Lower lobe of right lung (tissue), 2 donors: ENCODE measurements at regions not wholly inside any gene's neighbourhood (a gene's known extent, or its start where the extent isn't known, plus 50 kb on each side); places are given as distances from the start of the nearest gene placed in this dataset.

Source experiments
- ATAC-seq, 2 donors: fragments of 200-7000 bp; cut with Tn5 transposase; one replicate each; pipeline ENCODE4 v1.9.1; 2020 to 2022; ENCODE audit warnings: mild to moderate bottlenecking in 2 of 2, moderate library complexity in 2 of 2
- DNase-seq: peaks from one replicate; pipeline ENCODE4 v3.0.0-alpha.2; 2020
- H3K27ac ChIP-seq: fragments of 200-600 bp; one replicate; pipeline ENCODE4 v1.8.0; 2022
- H3K27me3 ChIP-seq: fragments of 200-600 bp; one replicate; pipeline ENCODE4 v1.8.0; 2022; ENCODE audit warnings: low read depth
- H3K36me3 ChIP-seq: fragments of 200-600 bp; one replicate; pipeline ENCODE4 v1.8.0; 2022; ENCODE audit warnings: mild to moderate bottlenecking
- H3K4me1 ChIP-seq: fragments of 200-600 bp; one replicate; pipeline ENCODE4 v1.8.0; 2022
- H3K4me3 ChIP-seq: fragments of 200-600 bp; one replicate; pipeline ENCODE4 v1.8.0; 2022; ENCODE audit warnings: mild to moderate bottlenecking
- H3K9me3 ChIP-seq: fragments of 200-600 bp; one replicate; pipeline ENCODE4 v1.8.0; 2022
- CTCF ChIP-seq: fragments of 200-600 bp; IDR thresholded peaks from one replicate; pipeline ENCODE4 v1.8.0; 2022; ENCODE audit warnings: antibody characterized with exemption, mild to moderate bottlenecking
- intact Hi-C: fragments of 100-400 bp; cut with DNase I; formaldehyde crosslinking; loops from one replicate; pipeline ENCODE4 v1.11.0; 2022
- donor health status: DM: no; HTN: yes; CAD: no; lungs with severe emphysema.

- H3K27me3 ChIP-seq = no peaks in the 10 kb centered on the region
- H3K27ac ChIP-seq = no peak overlapping the region
- no peak for ATAC-seq
- intact Hi-C loops = no loop called here
- DNase-seq = no peak
- no peak overlapping the region for H3K4me3 ChIP-seq
- no peaks in the 10 kb centered on the region for H3K9me3 ChIP-seq
- TF ChIP-seq CTCF = no peak
- no peaks in the 10 kb centered on the region for H3K36me3 ChIP-seq
- no peaks in the 10 kb centered on the region for H3K4me1 ChIP-seq
These were observed 74.1 kb upstream of the TOX2 start for GRCh38 chr20:43840382-43841070.

- no peak for TF ChIP-seq CTCF
- ATAC-seq (no peak), DNase-seq (no peak)
- no peaks in the 10 kb centered on the region for H3K36me3 ChIP-seq
- H3K4me3 ChIP-seq = no peak overlapping the region
- no peak overlapping the region for H3K27ac ChIP-seq
- intact Hi-C loops = no loop called here
- H3K9me3 ChIP-seq = no peaks in the 10 kb centered on the region
- no peaks in the 10 kb centered on the region for H3K4me1 ChIP-seq
- no peaks in the 10 kb centered on the region for H3K27me3 ChIP-seq
These were observed 74.9 kb upstream of the TOX2 start for GRCh38 chr20:43839793-43840199.

- intact Hi-C loops = no loop called here
- Histone ChIP-seq H3K4me3 (no peak overlapping the region), H3K4me1 (no peaks in the 10 kb centered on the region), H3K36me3 (no peaks in the 10 kb centered on the region), H3K9me3 (no peaks in the 10 kb centered on the region), H3K27ac (no peak overlapping the region), H3K27me3 (no peaks in the 10 kb centered on the region)
- ATAC-seq (no peak), DNase-seq (no peak)
- TF ChIP-seq CTCF = no peak
These were observed 76.0 kb upstream of the TOX2 start for GRCh38 chr20:43838703-43839060.

- intact Hi-C loops = no loop called here
- no peak overlapping the region for H3K27ac ChIP-seq
- no peaks in the 10 kb centered on the region for H3K9me3 ChIP-seq
- TF ChIP-seq CTCF = no peak
- H3K4me1 ChIP-seq = no peaks in the 10 kb centered on the region
- no peak overlapping the region for H3K4me3 ChIP-seq
- no peaks in the 10 kb centered on the region for H3K27me3 ChIP-seq
- DNase-seq (no peak), ATAC-seq (no peak)
- no peaks in the 10 kb centered on the region for H3K36me3 ChIP-seq
These were observed 76.6 kb upstream of the TOX2 start for GRCh38 chr20:43837856-43838702.

- DNase-seq = no peak
- intact Hi-C loops = no loop called here
- TF ChIP-seq CTCF = no peak
- no peaks in the 10 kb centered on the region for H3K27me3 ChIP-seq
- H3K27ac ChIP-seq = no peak overlapping the region
- H3K9me3 ChIP-seq = no peaks in the 10 kb centered on the region
- H3K36me3 ChIP-seq = no peaks in the 10 kb centered on the region
- H3K4me1 ChIP-seq = no peaks in the 10 kb centered on the region
- no peak overlapping the region for H3K4me3 ChIP-seq
- no peak for ATAC-seq
These were observed 77.9 kb upstream of the TOX2 start for GRCh38 chr20:43836790-43837189.
